GM12891 (cell line): ENCODE measurements at regions not wholly inside any gene's neighbourhood (a gene's known extent, or its start where the extent isn't known, plus 50 kb on each side); places are given as distances from the start of the nearest gene placed in this dataset.

Experiments used
- POLR2A ChIP-seq: IDR thresholded peaks from 2 replicates; pipeline ENCODE4 v1.6.1; 2011; ENCODE audit warnings: low read depth, low read length, control low read depth
- POLR2AphosphoS5 ChIP-seq: IDR thresholded peaks from 2 replicates; pipeline ENCODE4 v1.6.1; 2011; ENCODE audit warnings: low read depth, low read length, control low read depth

- TF ChIP-seq POLR2A (no peak), POLR2AphosphoS5 (no peak)
Measured at GRCh38 chr5:66407765-66408164, 188.4 kb upstream of the MAST4 start.
